GM21423 (cell line): ENCODE measurements at regions not wholly inside any gene's neighbourhood (a gene's known extent, or its start where the extent isn't known, plus 50 kb on each side); places are given as distances from the start of the nearest gene placed in this dataset.
A peak's percentile ranks its signal among the peaks of the same experiment; 100 is the strongest.

ENCODE experiments used
- ATAC-seq: cut with Tn5 transposase; IDR thresholded peaks from one replicate; pipeline ENCODE4 v1.9.1; 2021; ENCODE audit warnings: mild to moderate bottlenecking, moderate library complexity; ENCODE audit not compliant: unreplicated experiment

- ATAC-seq: no peak
These were observed 91.8 kb upstream of the STT3B start for GRCh38 chr3:31440878-31441277.

GRCh38 chr3:31442755-31443154, 90.0 kb upstream of the STT3B start:
- ATAC-seq: no peak

GRCh38 chr3:31444220-31445142, 88.2 kb upstream of the STT3B start:
- ATAC-seq: no peak

GRCh38 chr3:31445701-31446100, 87.0 kb upstream of the STT3B start:
- ATAC-seq: no peak

GRCh38 chr3:31448035-31448881, 84.5 kb upstream of the STT3B start:
- ATAC-seq: no peak

GRCh38 chr3:31448882-31449243, 83.9 kb upstream of the STT3B start:
- no peak for ATAC-seq

- ATAC-seq: no peak
These were observed 83.4 kb upstream of the STT3B start for GRCh38 chr3:31449318-31449717.

GRCh38 chr3:31450345-31450744, 82.4 kb upstream of the STT3B start:
- ATAC-seq: no peak

- no peak for ATAC-seq
These were observed 80.1 kb upstream of the STT3B start for GRCh38 chr3:31452495-31453106.

- no peak for ATAC-seq
These were observed 79.3 kb upstream of the STT3B start for GRCh38 chr3:31453430-31453829.

- no peak for ATAC-seq
These were observed 77.2 kb upstream of the STT3B start for GRCh38 chr3:31455524-31455923.

GRCh38 chr3:31456373-31456772, 76.4 kb upstream of the STT3B start:
- ATAC-seq: no peak

- ATAC-seq: no peak
These were observed 71.3 kb upstream of the STT3B start for GRCh38 chr3:31461426-31461825.

- ATAC-seq: peak; percentile 88
These were observed 70.6 kb upstream of the STT3B start for GRCh38 chr3:31462050-31462569.

- no peak for ATAC-seq
These were observed 66.7 kb upstream of the STT3B start for GRCh38 chr3:31465999-31466398.

GRCh38 chr3:31466866-31467265, 65.9 kb upstream of the STT3B start:
- ATAC-seq: no peak

- ATAC-seq: no peak
These were observed 64.3 kb upstream of the STT3B start for GRCh38 chr3:31468433-31468832.

- no peak for ATAC-seq
These were observed 63.3 kb upstream of the STT3B start for GRCh38 chr3:31469385-31469784.

GRCh38 chr3:31472479-31473390, 60.0 kb upstream of the STT3B start:
- no peak for ATAC-seq

- ATAC-seq: no peak
These were observed 56.5 kb upstream of the STT3B start for GRCh38 chr3:31476209-31476608.
